ENCODE measurements at regions not wholly inside any gene's neighbourhood (a gene's known extent, or its start where the extent isn't known, plus 50 kb on each side); places are given as distances from the start of the nearest gene placed in this dataset.

DNA sequence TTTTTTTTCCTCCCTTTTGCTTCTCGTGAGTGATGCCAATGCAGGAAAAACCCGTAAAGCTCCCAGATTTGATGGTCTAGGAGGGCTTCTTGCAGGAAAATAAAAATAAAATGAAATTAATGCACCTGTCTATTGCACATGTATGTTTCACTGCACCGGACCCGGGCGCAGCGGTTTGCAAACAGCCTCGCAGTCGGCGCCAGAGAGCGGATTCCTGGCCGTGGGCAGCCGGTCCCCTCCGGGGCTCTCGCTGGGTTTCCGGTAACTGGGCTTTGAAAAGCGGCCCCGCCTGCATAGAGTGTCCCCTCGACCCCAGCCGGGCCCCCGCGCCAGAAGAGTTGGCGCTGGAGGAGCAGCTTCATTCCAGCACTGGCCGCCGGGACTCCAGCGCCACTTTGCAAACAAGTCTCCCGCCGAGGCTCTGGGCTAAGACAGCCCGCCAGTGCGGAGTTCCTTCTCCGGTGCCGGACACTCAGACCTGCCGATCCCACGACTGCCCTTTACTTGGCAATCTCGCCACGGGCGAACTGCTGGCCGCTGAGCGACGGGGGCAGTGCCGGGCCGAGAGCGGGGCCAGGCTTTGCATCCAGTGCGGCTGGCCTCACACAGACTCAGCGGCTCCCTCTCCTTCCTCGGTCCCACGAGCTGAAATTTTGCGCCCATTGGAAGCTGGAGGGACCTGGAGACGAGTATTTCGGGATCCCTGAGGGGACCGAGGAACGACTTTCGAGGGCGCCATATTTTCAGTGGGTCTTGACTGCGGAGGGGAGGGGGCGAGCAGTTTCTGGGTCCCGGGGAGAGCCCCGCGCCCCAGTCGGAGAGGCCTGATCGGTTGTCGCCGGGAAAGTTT, 225.9 kb upstream of the C2CD4B start:
- peak overlapping the region; percentile 90 to 99 (median 94) for H3K4me3 ChIP-seq
- ATAC-seq (peak; percentile 49 to 64 (median 58)), DNase-seq (peak; percentile 58 to 67 (median 62))
- WGBS (ENCODE audit: insufficient coverage, low coverage, low lambda C conversion rate, missing lambda C conversion rate), result 0% methylated on average over 24 of the region's 62 CpGs
- peak overlapping the region; percentile 15 to 59 (median 57) for H3K27ac ChIP-seq
- no peaks in the 10 kb centered on the region for H3K9me3 ChIP-seq
- no peak for TF ChIP-seq POLR2A (IDR thresholded peaks at IDR 0.05)
- H3K27me3 ChIP-seq, result no peaks in the 10 kb centered on the region
- H3K36me3 ChIP-seq, result no peaks in the 10 kb centered on the region
- H3K4me1 ChIP-seq, result no peaks in the 10 kb centered on the region
- intact Hi-C loops (cut with DNase I), result no loop called here

DNA sequence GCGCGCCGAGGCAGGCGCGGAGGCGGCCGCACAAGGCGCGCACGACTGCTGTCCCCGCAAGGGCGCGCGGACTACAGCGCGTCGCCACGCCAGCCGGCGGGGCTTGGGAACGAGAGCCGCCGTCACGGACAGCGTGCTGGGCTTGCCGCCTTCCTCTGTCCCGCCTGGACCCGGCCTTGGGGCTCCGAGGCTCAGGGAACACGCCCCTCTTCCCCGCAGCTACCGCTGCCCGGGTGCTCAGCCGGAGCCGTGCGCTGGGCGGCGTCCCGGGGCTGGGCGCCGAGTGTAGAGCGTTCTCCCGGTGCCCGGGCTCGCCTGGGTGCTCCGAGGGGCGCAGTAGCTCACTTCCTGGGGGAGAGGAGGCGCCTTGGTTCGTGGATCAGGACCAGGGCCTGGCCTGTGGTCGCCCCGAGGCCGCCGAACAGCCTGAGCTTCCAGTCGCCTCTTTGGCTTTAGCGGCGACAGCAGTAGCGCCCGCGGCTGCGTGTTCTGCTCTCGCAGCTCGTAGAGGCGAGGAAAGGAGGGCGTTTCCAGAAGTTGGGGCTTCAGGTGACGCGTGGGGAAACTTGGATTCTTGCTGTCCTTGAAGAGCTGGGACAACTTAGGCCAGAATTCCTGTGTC, 226.7 kb upstream of the C2CD4B start:
- Histone ChIP-seq H3K4me1 (no peaks in the 10 kb centered on the region), H3K4me3 (peak overlapping the region; percentile 90 to 99 (median 94)), H3K27me3 (no peaks in the 10 kb centered on the region), H3K36me3 (no peaks in the 10 kb centered on the region), H3K27ac (peak overlapping the region in 2 of 3 donors; percentile 57 to 59), H3K9me3 (no peaks in the 10 kb centered on the region)
- peak; percentile 52 to 66 (median 63) for DNase-seq
- 2% methylated on average over 15 of the region's 66 CpGs for WGBS (ENCODE audit: insufficient coverage, low coverage, low lambda C conversion rate, missing lambda C conversion rate)
- TF ChIP-seq POLR2A (IDR thresholded peaks at IDR 0.05), result no peak
- TF ChIP-seq, protein P1, sequence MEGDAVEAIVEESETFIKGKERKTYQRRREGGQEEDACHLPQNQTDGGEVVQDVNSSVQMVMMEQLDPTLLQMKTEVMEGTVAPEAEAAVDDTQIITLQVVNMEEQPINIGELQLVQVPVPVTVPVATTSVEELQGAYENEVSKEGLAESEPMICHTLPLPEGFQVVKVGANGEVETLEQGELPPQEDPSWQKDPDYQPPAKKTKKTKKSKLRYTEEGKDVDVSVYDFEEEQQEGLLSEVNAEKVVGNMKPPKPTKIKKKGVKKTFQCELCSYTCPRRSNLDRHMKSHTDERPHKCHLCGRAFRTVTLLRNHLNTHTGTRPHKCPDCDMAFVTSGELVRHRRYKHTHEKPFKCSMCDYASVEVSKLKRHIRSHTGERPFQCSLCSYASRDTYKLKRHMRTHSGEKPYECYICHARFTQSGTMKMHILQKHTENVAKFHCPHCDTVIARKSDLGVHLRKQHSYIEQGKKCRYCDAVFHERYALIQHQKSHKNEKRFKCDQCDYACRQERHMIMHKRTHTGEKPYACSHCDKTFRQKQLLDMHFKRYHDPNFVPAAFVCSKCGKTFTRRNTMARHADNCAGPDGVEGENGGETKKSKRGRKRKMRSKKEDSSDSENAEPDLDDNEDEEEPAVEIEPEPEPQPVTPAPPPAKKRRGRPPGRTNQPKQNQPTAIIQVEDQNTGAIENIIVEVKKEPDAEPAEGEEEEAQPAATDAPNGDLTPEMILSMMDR (IDR thresholded peaks at IDR 0.05), result peak in 3 of 4 donors; percentile 27 to 40 (median 31)
- intact Hi-C loops (cut with DNase I), result no loop called here
- ATAC-seq, result peak; percentile 68 to 80 (median 74)

- DNase-seq (no peak), ATAC-seq (peak in 2 of 4 donors; percentile 7 to 45)
- Histone ChIP-seq H3K4me3 (peak overlapping the region; percentile 90 to 99 (median 94)), H3K4me1 (no peaks in the 10 kb centered on the region), H3K27ac (no peak overlapping the region), H3K36me3 (no peaks in the 10 kb centered on the region), H3K27me3 (no peaks in the 10 kb centered on the region), H3K9me3 (no peaks in the 10 kb centered on the region)
- WGBS (ENCODE audit: insufficient coverage, low coverage, low lambda C conversion rate, missing lambda C conversion rate), result 16% methylated on average over 9 of the region's 10 CpGs
- intact Hi-C loops (cut with DNase I), result no loop called here
- TF ChIP-seq, protein P1 (IDR thresholded peaks at IDR 0.05), result no peak
- TF ChIP-seq POLR2A (IDR thresholded peaks at IDR 0.05), result no peak
Measured at GRCh38 chr15:62392376-62392775, 227.3 kb upstream of the C2CD4B start.

DNA sequence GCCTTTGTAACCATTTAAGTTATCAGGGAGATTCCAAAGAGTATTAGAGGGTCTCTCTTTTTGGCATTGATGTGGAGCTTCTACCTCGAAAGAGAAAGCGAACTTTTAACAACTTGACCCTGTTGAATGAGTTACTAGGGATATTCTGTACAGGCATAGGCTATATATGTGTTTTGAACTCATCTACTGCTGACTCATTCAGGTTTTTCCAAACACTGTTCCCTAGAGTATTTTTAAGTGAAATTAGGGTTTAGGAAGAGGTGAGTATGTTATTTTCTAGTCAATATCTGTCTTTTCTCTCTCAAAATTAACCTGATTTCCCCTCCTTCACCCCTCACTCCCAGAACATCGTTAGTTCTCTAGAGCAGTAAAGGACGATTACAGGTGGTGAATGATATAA, 228.1 kb upstream of the C2CD4B start:
- intact Hi-C loops (cut with DNase I), result no loop called here
- no peak for DNase-seq
- H3K9me3 ChIP-seq, result no peaks in the 10 kb centered on the region
- no peaks in the 10 kb centered on the region for H3K4me1 ChIP-seq
- H3K4me3 ChIP-seq, result no peak overlapping the region
- H3K27me3 ChIP-seq, result no peaks in the 10 kb centered on the region
- TF ChIP-seq, protein P1 (IDR thresholded peaks at IDR 0.05), result no peak
- TF ChIP-seq POLR2A (IDR thresholded peaks at IDR 0.05), result no peak
- H3K36me3 ChIP-seq, result no peaks in the 10 kb centered on the region
- WGBS (ENCODE audit: insufficient coverage, low coverage, low lambda C conversion rate, missing lambda C conversion rate), result 85% methylated on average over 3 of the region's 4 CpGs
- no peak overlapping the region for H3K27ac ChIP-seq
- ATAC-seq, result no peak

- DNase-seq (no peak), ATAC-seq (no peak)
- Histone ChIP-seq H3K36me3 (no peaks in the 10 kb centered on the region), H3K27me3 (no peaks in the 10 kb centered on the region), H3K4me3 (no peak overlapping the region), H3K9me3 (no peaks in the 10 kb centered on the region), H3K4me1 (no peaks in the 10 kb centered on the region), H3K27ac (no peak overlapping the region)
- TF ChIP-seq POLR2A (IDR thresholded peaks at IDR 0.05), result no peak
- TF ChIP-seq, protein P1 (IDR thresholded peaks at IDR 0.05), result no peak
- 69% methylated on average over 2 of the region's 2 CpGs for WGBS (ENCODE audit: insufficient coverage, low coverage, low lambda C conversion rate, missing lambda C conversion rate)
- intact Hi-C loops (cut with DNase I), result no loop called here
Measured at GRCh38 chr15:62394079-62394478, 229.0 kb upstream of the C2CD4B start.
